ENCODE measurements at regions not wholly inside any gene's neighbourhood (a gene's known extent, or its start where the extent isn't known, plus 50 kb on each side); places are given as distances from the start of the nearest gene placed in this dataset.

GRCh38 chr15:70449311-70450141, 313.8 kb downstream of the UACA start:
- TF ChIP-seq GATA2 (IDR thresholded peaks at IDR 0.05; ENCODE audit: low read depth, low read length) (no peak), GATA3 (IDR thresholded peaks at IDR 0.05; ENCODE audit: low read depth, low read length) (no peak)
